MCF 10A (cell line): ENCODE measurements at regions not wholly inside any gene's neighbourhood (a gene's known extent, or its start where the extent isn't known, plus 50 kb on each side); places are given as distances from the start of the nearest gene placed in this dataset.

Experiments used
- BruUV-seq: library from RNA; stranded (reverse); fragments of 400-500 nt; replicated peaks from 2 replicates; lab custom pipeline; 2021; lab: Mats Ljungman, UMichigan
- CTCF ChIA-PET: fragments of 300-600 bp; sonication (Branson Sonifier 250); formaldehyde crosslinking; extraction: SDS; loops from one replicate; lab custom pipeline; 2021; ENCODE audit warnings: antibody characterized with exemption, inconsistent platforms; lab: Yijun Ruan, JAX
- POLR2A ChIA-PET: fragments of 300-600, 350-650 bp; sonication (Branson Sonifier 250); formaldehyde crosslinking; extraction: SDS; loops from one replicate; lab custom pipeline; 2020; ENCODE audit warnings: antibody characterized with exemption, inconsistent platforms; lab: Yijun Ruan, JAX
- DNase-seq: peaks from one replicate; pipeline ENCODE4 v3.0.0-alpha.2; 2018; ENCODE audit not compliant: unreplicated experiment
- H3K27ac Mint-ChIP-seq: one replicate; pipeline ENCODE4 v1.8.0; 2022; ENCODE audit warnings: mild to moderate bottlenecking, low read depth, mixed read lengths; ENCODE audit not compliant: unreplicated experiment
- H3K27me3 Mint-ChIP-seq: one replicate; pipeline ENCODE4 v1.8.0; 2022; ENCODE audit warnings: mixed read lengths; ENCODE audit not compliant: insufficient read depth, unreplicated experiment
- H3K36me3 Mint-ChIP-seq: one replicate; pipeline ENCODE4 v1.8.0; 2022; ENCODE audit warnings: mild to moderate bottlenecking, moderate library complexity, mixed read lengths; ENCODE audit not compliant: insufficient read depth, unreplicated experiment
- H3K4me1 Mint-ChIP-seq: one replicate; pipeline ENCODE4 v1.8.0; 2022; ENCODE audit warnings: mixed read lengths; ENCODE audit not compliant: insufficient read depth, unreplicated experiment
- H3K4me3 Mint-ChIP-seq: one replicate; pipeline ENCODE4 v1.8.0; 2022; ENCODE audit warnings: mild to moderate bottlenecking, moderate library complexity, mixed read lengths; ENCODE audit not compliant: unreplicated experiment
- H3K9me3 Mint-ChIP-seq: one replicate; pipeline ENCODE4 v1.8.0; 2022; ENCODE audit warnings: mixed read lengths; ENCODE audit not compliant: unreplicated experiment
- CTCF ChIP-seq: fragments of 200-600 bp; IDR thresholded peaks from one replicate; pipeline ENCODE4 v1.8.0; 2022; ENCODE audit warnings: antibody characterized with exemption, mild to moderate bottlenecking; ENCODE audit not compliant: unreplicated experiment
- intact Hi-C: fragments of 100-400 bp; cut with micrococcal nuclease; formaldehyde crosslinking; loops from 2 replicates; pipeline ENCODE4 v1.14.1; 2022

DNA sequence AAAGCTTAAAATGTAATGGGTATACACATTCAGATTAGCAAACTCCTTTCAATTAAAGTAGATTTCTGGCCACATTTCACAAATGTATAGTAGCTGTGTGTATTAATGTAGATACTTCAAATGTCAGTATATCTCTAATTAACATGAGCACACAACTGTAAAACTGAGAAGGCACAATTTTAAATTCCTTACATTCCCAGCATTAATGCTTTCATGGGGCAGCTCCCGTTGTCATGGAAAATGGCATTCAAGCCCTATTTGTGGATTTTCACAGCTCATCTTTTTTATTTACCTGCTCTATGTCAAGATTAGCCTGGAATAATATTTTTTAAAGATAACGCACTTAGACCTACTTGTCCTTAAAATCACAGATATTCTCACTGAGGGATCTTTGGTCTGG, 113.6 kb upstream of the SOX6 start:
- H3K4me3 Mint-ChIP-seq: no peak overlapping the region
- peaks cover 21% of the 10 kb centered on the region for H3K4me1 Mint-ChIP-seq
- H3K36me3 Mint-ChIP-seq: no peaks in the 10 kb centered on the region
- H3K27me3 Mint-ChIP-seq: no peaks in the 10 kb centered on the region
- H3K9me3 Mint-ChIP-seq: no peaks in the 10 kb centered on the region
- H3K27ac Mint-ChIP-seq: no peak overlapping the region
- BruUV-seq: no TSS peak
- POLR2A ChIA-PET: interaction anchor here (0.6 to 3.3 kb wide), 7 partner anchors 15 to 1343 kb away, joined by 3 to 43 read pairs (median 4); no protein-coding TSS in a partner anchor
- intact Hi-C loops: no loop called here
- CTCF ChIA-PET: interaction anchor here (0.7 to 1.7 kb wide), 2 partner anchors 11 to 19 kb away, joined by 3 read pairs; no protein-coding TSS in a partner anchor
- no peak for DNase-seq
- TF ChIP-seq CTCF: no peak

- intact Hi-C loops: no loop called here
- H3K27ac Mint-ChIP-seq: peak overlapping the region; percentile 65
- DNase-seq: peak; percentile 47
- peak overlapping the region; percentile 48 for H3K4me3 Mint-ChIP-seq
- POLR2A ChIA-PET: interaction anchor here (0.6 to 3.3 kb wide), 9 partner anchors 14 to 579 kb away, joined by 3 to 43 read pairs (median 4); no protein-coding TSS in a partner anchor
- no TSS peak for BruUV-seq
- H3K36me3 Mint-ChIP-seq: no peaks in the 10 kb centered on the region
- no peaks in the 10 kb centered on the region for H3K27me3 Mint-ChIP-seq
- CTCF ChIA-PET: interaction anchor here (0.5 to 1.7 kb wide), 8 partner anchors 10 to 1903 kb away, joined by 3 read pairs; no protein-coding TSS in a partner anchor
- no peaks in the 10 kb centered on the region for H3K9me3 Mint-ChIP-seq
- H3K4me1 Mint-ChIP-seq: peaks cover 21% of the 10 kb centered on the region
- TF ChIP-seq CTCF: no peak
Observed at GRCh38 chr11:16468735-16469453, 112.5 kb upstream of the SOX6 start.

DNA sequence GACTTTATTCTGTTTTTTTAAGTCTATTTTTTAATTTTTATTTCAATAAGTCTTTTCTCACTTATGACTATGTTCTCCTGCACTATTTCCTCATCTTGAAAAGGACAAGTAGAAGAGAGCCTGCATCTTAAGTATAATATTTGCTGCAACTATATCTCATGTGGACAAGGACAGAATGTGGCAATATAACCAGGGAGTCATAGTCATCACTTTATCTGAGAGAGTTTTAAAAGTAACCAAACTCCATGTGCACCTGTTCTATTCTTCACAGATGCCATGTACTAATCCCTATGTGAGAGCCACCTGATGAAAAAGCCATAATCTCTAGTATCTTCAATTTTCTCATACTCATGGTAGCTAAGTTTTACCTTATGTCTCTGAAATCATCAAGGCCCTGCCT, 104.2 kb upstream of the SOX6 start:
- Mint-ChIP-seq H3K27me3 (no peaks in the 10 kb centered on the region), H3K36me3 (no peaks in the 10 kb centered on the region), H3K27ac (no peak overlapping the region), H3K4me3 (no peak overlapping the region), H3K4me1 (no peaks in the 10 kb centered on the region), H3K9me3 (no peaks in the 10 kb centered on the region)
- POLR2A ChIA-PET: no interaction called here
- intact Hi-C loops: no loop called here
- CTCF ChIA-PET: no interaction called here
- BruUV-seq: no TSS peak
- no peak for DNase-seq
- no peak for TF ChIP-seq CTCF

GRCh38 chr11:16456366-16456765, 100.0 kb upstream of the SOX6 start:
- POLR2A ChIA-PET: no interaction called here
- H3K27ac Mint-ChIP-seq: no peak overlapping the region
- DNase-seq: no peak

More at GRCh38 chr11:16456366-16456765, 100.0 kb upstream of the SOX6 start:
- CTCF ChIA-PET: interaction anchor here (0.8 kb wide), 1 partner anchor 18 kb away, joined by 4 read pairs; no protein-coding TSS in a partner anchor
- Mint-ChIP-seq H3K4me1 (no peaks in the 10 kb centered on the region), H3K27me3 (no peaks in the 10 kb centered on the region), H3K4me3 (no peak overlapping the region), H3K9me3 (no peaks in the 10 kb centered on the region), H3K36me3 (no peaks in the 10 kb centered on the region)
- BruUV-seq: no TSS peak
- TF ChIP-seq CTCF: no peak
- intact Hi-C loops: no loop called here
